Testis (tissue), 2 donors: ENCODE measurements at regions not wholly inside any gene's neighbourhood (a gene's known extent, or its start where the extent isn't known, plus 50 kb on each side); places are given as distances from the start of the nearest gene placed in this dataset.

Source experiments
- DNase-seq: peaks from one replicate; pipeline ENCODE4 v3.0.0-alpha.2; 2019
- H3K27ac ChIP-seq, 2 donors: fragments of 200-600 bp; sonication (generic); one replicate each; pipeline ENCODE4 v1.5.1; 2019
- H3K27me3 ChIP-seq: fragments of 200-600 bp; sonication (generic); one replicate; pipeline ENCODE4 v1.5.1; 2019
- H3K36me3 ChIP-seq: fragments of 200-600 bp; sonication (generic); one replicate; pipeline ENCODE4 v1.5.1; 2017; ENCODE audit warnings: low read depth; ENCODE audit errors: missing control alignments
- H3K4me1 ChIP-seq: fragments of 200-600 bp; sonication (generic); one replicate; pipeline ENCODE4 v1.5.1; 2019
- H3K4me3 ChIP-seq, 2 donors: fragments of 200-600 bp; sonication (generic); one replicate each; pipeline ENCODE4 v1.5.1; 2017 to 2019
- H3K9me3 ChIP-seq: fragments of 200-600 bp; sonication (generic); one replicate; pipeline ENCODE4 v1.5.1; 2017
- CTCF ChIP-seq, 3 experiments: fragments of 450-650 bp in 2 of 3; fragments of 200-600 bp in 1 of 3; sonication (generic) in 1 of 3; IDR thresholded peaks; one replicate each; pipeline ENCODE4 v1.5.1; 2016 to 2019; ENCODE audit warnings: antibody characterized with exemption in 3 of 3, mild to moderate bottlenecking in 2 of 3, moderate library complexity in 1 of 3
- POLR2A ChIP-seq: fragments of 450-650 bp; IDR thresholded peaks from one replicate; pipeline ENCODE4 v1.6.1; 2017; ENCODE audit warnings: antibody characterized with exemption, mild to moderate bottlenecking, moderate library complexity
- WGBS, 2 donors: methylation state at CpG; one replicate each; pipeline ENCODE4 v1.1.5; 2018; 5-methylcytosine and 5-hydroxymethylcytosine counted together
- intact Hi-C: fragments of 100-400 bp; cut with DNase I; formaldehyde crosslinking; loops from one replicate; pipeline ENCODE4 v1.15.1; 2023; ENCODE audit warnings: low total_unique reads

- Histone ChIP-seq H3K9me3 (no peaks in the 10 kb centered on the region), H3K36me3 (no peaks in the 10 kb centered on the region), H3K4me3 (no peak overlapping the region), H3K27ac (no peak overlapping the region), H3K27me3 (no peaks in the 10 kb centered on the region), H3K4me1 (no peaks in the 10 kb centered on the region)
- no peak for TF ChIP-seq POLR2A
- no peak for TF ChIP-seq CTCF (IDR thresholded peaks at IDR 0.05)
- intact Hi-C loops = no loop called here
- 70 to 77% methylated on average over 1 of the region's 1 CpG for WGBS, 2 donors
- DNase-seq = no peak
These were observed 188.5 kb downstream of the ADRA2A start for GRCh38 chr10:111265341-111265740.

GRCh38 chr10:111266165-111266564 lies 189.3 kb downstream of the ADRA2A start:
- no peaks in the 10 kb centered on the region for H3K36me3 ChIP-seq
- H3K4me3 ChIP-seq = no peak overlapping the region
- TF ChIP-seq CTCF (IDR thresholded peaks at IDR 0.05) = no peak
- TF ChIP-seq POLR2A = no peak
- intact Hi-C loops = no loop called here
- no peaks in the 10 kb centered on the region for H3K4me1 ChIP-seq
- H3K27me3 ChIP-seq = no peaks in the 10 kb centered on the region
- no peak for DNase-seq
- no peak overlapping the region for H3K27ac ChIP-seq
- no peaks in the 10 kb centered on the region for H3K9me3 ChIP-seq

- intact Hi-C loops = no loop called here
- Histone ChIP-seq H3K4me3 (no peak overlapping the region), H3K9me3 (no peaks in the 10 kb centered on the region), H3K27me3 (no peaks in the 10 kb centered on the region), H3K36me3 (no peaks in the 10 kb centered on the region), H3K4me1 (no peaks in the 10 kb centered on the region), H3K27ac (no peak overlapping the region)
- 69 to 75% methylated on average over 7 of the region's 7 CpGs for WGBS, 2 donors
- DNase-seq = no peak
- TF ChIP-seq POLR2A = no peak
- TF ChIP-seq CTCF (IDR thresholded peaks at IDR 0.05) = no peak
These were observed 190.8 kb downstream of the ADRA2A start for GRCh38 chr10:111267673-111268072.

- TF ChIP-seq POLR2A = no peak
- no peak for TF ChIP-seq CTCF (IDR thresholded peaks at IDR 0.05)
- Histone ChIP-seq H3K9me3 (no peaks in the 10 kb centered on the region), H3K27me3 (no peaks in the 10 kb centered on the region), H3K4me1 (no peaks in the 10 kb centered on the region), H3K27ac (no peak overlapping the region), H3K4me3 (no peak overlapping the region), H3K36me3 (no peaks in the 10 kb centered on the region)
- DNase-seq = no peak
- intact Hi-C loops = no loop called here
- 55 to 59% methylated on average over 3 of the region's 3 CpGs for WGBS, 2 donors
These were observed 196.4 kb downstream of the ADRA2A start for GRCh38 chr10:111273235-111273634.

GRCh38 chr10:111273635-111274034 lies 196.8 kb downstream of the ADRA2A start:
- intact Hi-C loops = no loop called here
- Histone ChIP-seq H3K27me3 (no peaks in the 10 kb centered on the region), H3K4me3 (no peak overlapping the region), H3K36me3 (no peaks in the 10 kb centered on the region), H3K27ac (no peak overlapping the region), H3K9me3 (no peaks in the 10 kb centered on the region), H3K4me1 (no peaks in the 10 kb centered on the region)
- TF ChIP-seq POLR2A = no peak
- no peak for TF ChIP-seq CTCF (IDR thresholded peaks at IDR 0.05)
- 86 to 89% methylated on average over 2 of the region's 2 CpGs for WGBS, 2 donors
- no peak for DNase-seq
